ENCODE measurements at regions not wholly inside any gene's neighbourhood (a gene's known extent, or its start where the extent isn't known, plus 50 kb on each side); places are given as distances from the start of the nearest gene placed in this dataset.

- TF ChIP-seq GABPA (IDR thresholded peaks at IDR 0.05; ENCODE audit: low read depth), result no peak
These were observed 119.9 kb downstream of the HFE start (continued) for GRCh38 chr6:26206868-26207801.

- H3K27me3 ChIP-seq (ENCODE audit: insufficient read depth), result no peaks in the 10 kb centered on the region
- no peak overlapping the region for H3K9ac ChIP-seq
- CTCF ChIA-PET, result no interaction called here
- H3F3A ChIP-seq (replicated peaks; ENCODE audit: insufficient read depth), result peaks cover 28% of the 10 kb centered on the region
- no peaks in the 10 kb centered on the region for H3K36me3 ChIP-seq (replicated peaks in 1 of 2; ENCODE audit: control insufficient read depth in 1 of 2, insufficient read depth in 2 of 2, low read length in 1 of 2)
- peaks cover 0 to 6% of the 10 kb centered on the region in 2 experiments; a peak in 2 of 4 replicates for H3K4me1 ChIP-seq (ENCODE audit: control insufficient read depth in 1 of 2, insufficient read depth in 2 of 2, low read depth in 1 of 2, low read length in 1 of 2)
- no peak overlapping the region for H2AFZ ChIP-seq (ENCODE audit: low read depth)
- 84% methylated on average over 1 of the region's 1 CpG for WGBS (ENCODE audit: low lambda C conversion rate)
- no peaks in the 10 kb centered on the region; the same call in 1 of the 2 replicates for H4K20me1 ChIP-seq (ENCODE audit: insufficient read depth)
- H3K4me3 ChIP-seq (ENCODE audit: low read depth in 2 of 2, low read length in 1 of 2), result no peak overlapping the region
- TF ChIP-seq CTCF (IDR thresholded peaks at IDR 0.05), result 0 out of 2 replicates have a peak, but pooled peaks have one; percentile 10
- no peak for TF ChIP-seq FOXM1 (IDR thresholded peaks at IDR 0.05; ENCODE audit: low read depth)
- TF ChIP-seq IRF3 (IDR thresholded peaks at IDR 0.05; ENCODE audit: low read depth, low read length), result no peak
- POLR2A ChIA-PET, result no interaction called here
- peak overlapping the region in 1 of 2 experiments; percentile 31; a peak in 2 of 4 replicates for H3K27ac ChIP-seq (ENCODE audit: low read depth in 2 of 2, low read length in 1 of 2)
- no peak overlapping the region for H3K4me2 ChIP-seq
- no peak for DNase-seq
- H3K79me2 ChIP-seq (ENCODE audit: insufficient read depth), result no peaks in the 10 kb centered on the region
- no peaks in the 10 kb centered on the region for H3K9me2 ChIP-seq
- H3K9me3 ChIP-seq, result no peaks in the 10 kb centered on the region
These were observed 124.7 kb downstream of the HFE start for GRCh38 chr6:26211963-26212362.

- Histone ChIP-seq H3K36me3 (replicated peaks in 1 of 2; ENCODE audit: control insufficient read depth in 1 of 2, insufficient read depth in 2 of 2, low read length in 1 of 2) (no peaks in the 10 kb centered on the region), H3K27me3 (ENCODE audit: insufficient read depth) (no peaks in the 10 kb centered on the region), H3K27ac (ENCODE audit: low read depth in 2 of 2, low read length in 1 of 2) (peak overlapping the region in 1 of 2 experiments; percentile 39; a peak in 2 of 4 replicates), H2AFZ (ENCODE audit: low read depth) (no peak overlapping the region), H3K4me1 (ENCODE audit: control insufficient read depth in 1 of 2, insufficient read depth in 2 of 2, low read depth in 1 of 2, low read length in 1 of 2) (no peaks in the 10 kb centered on the region; a peak in 1 of 4 replicates), H3K9ac (no peak overlapping the region), H3F3A (replicated peaks; ENCODE audit: insufficient read depth) (peaks cover 42% of the 10 kb centered on the region), H3K9me3 (no peaks in the 10 kb centered on the region), H4K20me1 (ENCODE audit: insufficient read depth) (no peaks in the 10 kb centered on the region; the same call in 1 of the 2 replicates), H3K4me3 (ENCODE audit: low read depth in 2 of 2, low read length in 1 of 2) (no peak overlapping the region), H3K9me2 (no peaks in the 10 kb centered on the region), H3K79me2 (ENCODE audit: insufficient read depth) (no peaks in the 10 kb centered on the region), H3K4me2 (no peak overlapping the region)
- ChIA-PET CTCF (no interaction called here), POLR2A (interaction anchor here (4.2 to 5.0 kb wide), 3 partner anchors 8 to 58 kb away, joined by 142 to 211 read pairs (median 144); a partner anchor contains a TSS)
- 98% methylated on average over 2 of the region's 2 CpGs for WGBS (ENCODE audit: low lambda C conversion rate)
- no peak for DNase-seq
- no peak for TF ChIP-seq MAX (IDR thresholded peaks at IDR 0.05; ENCODE audit: low read depth)
- TF ChIP-seq ZBTB33 (IDR thresholded peaks at IDR 0.05; ENCODE audit: borderline replicate concordance, low read depth), result no peak
- TF ChIP-seq CTCF (IDR thresholded peaks at IDR 0.05), result no peak
- no peak for TF ChIP-seq RFX5 (IDR thresholded peaks at IDR 0.05; ENCODE audit: low read length)
- TF ChIP-seq TCF12 (IDR thresholded peaks at IDR 0.05), result no peak
- no peak for TF ChIP-seq REST (IDR thresholded peaks at IDR 0.05; ENCODE audit: low read depth, low read length)
These were observed 126.3 kb downstream of the HFE start for GRCh38 chr6:26213334-26214075.

Measured in SK-N-SH (cell line).